ENCODE measurements at regions not wholly inside any gene's neighbourhood (a gene's known extent, or its start where the extent isn't known, plus 50 kb on each side); places are given as distances from the start of the nearest gene placed in this dataset.

DNA sequence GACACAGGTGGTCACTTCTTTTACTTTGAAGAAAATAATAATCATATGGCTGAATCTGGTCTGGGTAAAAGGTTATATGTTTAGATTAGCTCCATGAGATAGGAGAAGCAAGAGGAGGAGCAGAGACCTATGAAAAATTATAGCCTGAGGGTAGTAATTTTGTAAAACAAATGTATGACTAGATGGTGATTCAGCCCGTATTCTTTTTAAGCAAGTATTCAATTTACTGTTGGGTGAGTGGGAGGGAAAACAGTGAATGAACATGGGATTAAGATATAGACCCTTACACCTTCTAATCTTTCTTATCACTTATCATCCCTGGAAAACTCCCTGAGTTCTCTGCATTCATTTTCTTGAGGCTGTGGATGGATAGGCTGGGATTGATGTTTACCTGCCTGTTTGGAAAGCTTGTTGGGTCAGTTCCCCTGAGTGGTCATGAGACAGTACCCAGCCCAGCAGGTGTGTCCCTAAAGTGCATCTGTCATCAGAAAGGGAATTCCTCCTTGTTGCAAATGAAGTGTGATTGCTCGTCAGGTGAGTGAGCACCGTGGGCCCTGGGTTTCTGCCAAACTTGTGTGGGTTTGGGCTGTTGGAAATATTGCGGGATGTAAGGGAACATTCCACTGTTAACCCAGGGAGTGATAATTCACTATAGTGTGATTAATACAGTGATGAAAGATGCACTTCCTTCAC, 101.2 kb upstream of the GDNF start:
- no peak for TF ChIP-seq POLR2A (IDR thresholded peaks at IDR 0.05; ENCODE audit: low read depth)
- TF ChIP-seq EP300 (IDR thresholded peaks at IDR 0.05), result no peak
- no peak for TF ChIP-seq POLR2AphosphoS5 (IDR thresholded peaks at IDR 0.05)
- TF ChIP-seq, protein P1, sequence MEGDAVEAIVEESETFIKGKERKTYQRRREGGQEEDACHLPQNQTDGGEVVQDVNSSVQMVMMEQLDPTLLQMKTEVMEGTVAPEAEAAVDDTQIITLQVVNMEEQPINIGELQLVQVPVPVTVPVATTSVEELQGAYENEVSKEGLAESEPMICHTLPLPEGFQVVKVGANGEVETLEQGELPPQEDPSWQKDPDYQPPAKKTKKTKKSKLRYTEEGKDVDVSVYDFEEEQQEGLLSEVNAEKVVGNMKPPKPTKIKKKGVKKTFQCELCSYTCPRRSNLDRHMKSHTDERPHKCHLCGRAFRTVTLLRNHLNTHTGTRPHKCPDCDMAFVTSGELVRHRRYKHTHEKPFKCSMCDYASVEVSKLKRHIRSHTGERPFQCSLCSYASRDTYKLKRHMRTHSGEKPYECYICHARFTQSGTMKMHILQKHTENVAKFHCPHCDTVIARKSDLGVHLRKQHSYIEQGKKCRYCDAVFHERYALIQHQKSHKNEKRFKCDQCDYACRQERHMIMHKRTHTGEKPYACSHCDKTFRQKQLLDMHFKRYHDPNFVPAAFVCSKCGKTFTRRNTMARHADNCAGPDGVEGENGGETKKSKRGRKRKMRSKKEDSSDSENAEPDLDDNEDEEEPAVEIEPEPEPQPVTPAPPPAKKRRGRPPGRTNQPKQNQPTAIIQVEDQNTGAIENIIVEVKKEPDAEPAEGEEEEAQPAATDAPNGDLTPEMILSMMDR (IDR thresholded peaks at IDR 0.05), result no peak
- peak; percentile 24 for DNase-seq (ENCODE audit: extremely low spot score)
- Histone ChIP-seq H3K9me3 (peaks cover 0 to 12% (median 3%) of the 10 kb centered on the region in 4 donors), H3K27ac (replicated peaks in 1 of 4) (no peak overlapping the region), H3K36me3 (no peaks in the 10 kb centered on the region), H3K4me3 (no peak overlapping the region), H3K4me1 (no peaks in the 10 kb centered on the region), H3K27me3 (no peaks in the 10 kb centered on the region)
- intact Hi-C loops (cut with DNase I), result no loop called here
- 80% methylated on average over 4 of the region's 4 CpGs for WGBS

- Histone ChIP-seq H3K36me3 (no peaks in the 10 kb centered on the region), H3K4me3 (no peak overlapping the region), H3K9me3 (peaks cover 0 to 12% (median 3%) of the 10 kb centered on the region in 4 donors), H3K4me1 (no peaks in the 10 kb centered on the region), H3K27me3 (no peaks in the 10 kb centered on the region), H3K27ac (replicated peaks in 1 of 4) (no peak overlapping the region)
- peak; percentile 37 for DNase-seq (ENCODE audit: extremely low spot score)
- intact Hi-C loops (cut with DNase I), result no loop called here
- TF ChIP-seq, protein P1 (IDR thresholded peaks at IDR 0.05), result no peak
- no peak for TF ChIP-seq POLR2AphosphoS5 (IDR thresholded peaks at IDR 0.05)
- TF ChIP-seq EP300 (IDR thresholded peaks at IDR 0.05), result no peak
- TF ChIP-seq POLR2A (IDR thresholded peaks at IDR 0.05; ENCODE audit: low read depth), result no peak
- WGBS, result 97% methylated on average over 2 of the region's 2 CpGs
These were observed 99.0 kb upstream of the GDNF start for GRCh38 chr5:37938861-37939260.

DNA sequence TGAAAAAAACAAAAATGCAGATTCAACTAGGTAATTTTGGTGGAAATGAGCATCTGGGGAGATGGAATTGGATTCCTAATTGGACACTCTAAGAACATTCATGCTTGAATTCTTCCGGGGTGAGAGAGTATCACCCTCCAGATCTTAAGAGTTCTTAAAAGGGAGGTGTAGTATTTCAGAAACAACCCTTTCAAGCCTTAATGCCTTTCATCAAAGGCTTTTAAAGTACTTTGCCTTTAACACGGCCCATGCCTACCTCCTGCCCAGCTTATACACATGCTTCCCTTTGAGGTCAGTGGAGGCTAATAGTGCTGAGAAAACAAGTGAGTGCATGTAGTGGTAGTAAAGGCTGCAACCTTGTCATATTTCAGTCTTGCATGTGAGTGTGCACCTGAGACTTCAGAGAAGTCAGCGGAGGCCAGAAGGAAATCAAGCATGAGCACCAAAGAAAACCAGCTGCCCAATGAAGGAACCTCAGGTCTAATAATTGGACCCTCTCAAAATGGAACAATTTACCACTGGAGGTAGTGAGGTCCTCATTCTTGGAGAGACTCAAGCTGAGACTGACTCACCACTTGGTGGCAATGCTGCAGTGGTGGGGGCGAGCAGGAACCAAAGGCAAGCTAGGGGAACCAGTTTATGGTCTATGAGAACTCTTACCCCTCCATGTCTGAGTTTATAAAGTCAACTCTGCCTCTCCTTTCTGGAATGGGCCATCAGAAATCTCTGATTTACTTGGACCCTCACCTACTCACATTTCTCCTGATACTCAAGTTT, 98.4 kb upstream of the GDNF start:
- WGBS, result 84% methylated on average over 4 of the region's 4 CpGs
- no peaks in the 10 kb centered on the region for H3K27me3 ChIP-seq
- no peak for DNase-seq (ENCODE audit: extremely low spot score)
- intact Hi-C loops (cut with DNase I), result no loop called here
- TF ChIP-seq EP300 (IDR thresholded peaks at IDR 0.05), result no peak
- TF ChIP-seq POLR2AphosphoS5 (IDR thresholded peaks at IDR 0.05), result no peak
- no peak for TF ChIP-seq POLR2A (IDR thresholded peaks at IDR 0.05; ENCODE audit: low read depth)
- TF ChIP-seq, protein P1 (IDR thresholded peaks at IDR 0.05), result no peak
- H3K27ac ChIP-seq (replicated peaks in 1 of 4), result no peak overlapping the region
- H3K4me3 ChIP-seq, result no peak overlapping the region
- peaks cover 0 to 12% (median 3%) of the 10 kb centered on the region in 4 donors for H3K9me3 ChIP-seq
- no peaks in the 10 kb centered on the region for H3K36me3 ChIP-seq
- no peaks in the 10 kb centered on the region for H3K4me1 ChIP-seq

DNA sequence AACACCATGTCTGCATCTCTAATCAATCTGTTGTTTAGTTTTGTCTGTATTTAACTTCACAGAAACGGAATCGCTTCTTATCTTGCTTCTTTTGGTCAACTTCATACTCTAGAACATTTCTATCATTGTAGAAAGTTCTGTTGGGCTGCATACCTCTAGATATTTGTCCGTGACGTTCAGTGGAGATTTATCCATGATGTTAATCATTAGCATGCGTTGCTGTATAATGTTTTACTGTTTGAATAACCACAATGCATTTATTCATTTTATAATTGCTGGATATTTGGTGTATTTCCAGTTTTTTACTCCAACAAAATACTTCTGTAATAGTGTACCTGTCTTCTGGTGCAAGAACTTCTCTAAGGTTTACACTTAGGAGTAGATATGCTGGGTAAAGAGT, 96.2 kb upstream of the GDNF start:
- Histone ChIP-seq H3K9me3 (peaks cover 0 to 12% (median 3%) of the 10 kb centered on the region in 4 donors), H3K27me3 (no peaks in the 10 kb centered on the region), H3K4me3 (no peak overlapping the region), H3K36me3 (no peaks in the 10 kb centered on the region), H3K4me1 (no peaks in the 10 kb centered on the region), H3K27ac (replicated peaks in 1 of 4) (no peak overlapping the region)
- intact Hi-C loops (cut with DNase I), result no loop called here
- DNase-seq (ENCODE audit: extremely low spot score), result no peak
- 90% methylated on average over 5 of the region's 5 CpGs for WGBS
- no peak for TF ChIP-seq POLR2AphosphoS5 (IDR thresholded peaks at IDR 0.05)

DNA sequence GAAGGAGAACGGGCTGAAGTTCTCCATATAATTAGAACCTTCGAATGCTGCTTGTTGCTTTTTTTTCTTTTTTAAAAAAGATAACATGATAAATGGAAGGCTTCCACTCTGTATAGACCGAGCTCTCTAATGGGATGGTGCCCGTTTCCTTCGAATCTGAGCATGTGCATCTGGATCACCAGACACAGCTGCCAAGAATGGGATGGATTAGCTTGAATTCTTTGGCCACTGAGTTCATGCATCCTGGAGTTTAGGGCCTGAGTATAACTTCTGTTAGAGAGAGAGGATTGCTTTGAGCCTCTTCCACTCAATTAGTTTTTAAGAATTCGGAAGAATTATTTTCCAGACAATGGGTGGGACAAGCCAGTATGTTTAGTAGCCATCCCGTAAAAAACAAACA, 93.7 kb upstream of the GDNF start:
- Histone ChIP-seq H3K9me3 (peaks cover 0 to 12% (median 3%) of the 10 kb centered on the region in 4 donors), H3K27ac (replicated peaks in 1 of 4) (no peak overlapping the region), H3K27me3 (no peaks in the 10 kb centered on the region), H3K4me3 (no peak overlapping the region), H3K4me1 (no peaks in the 10 kb centered on the region), H3K36me3 (no peaks in the 10 kb centered on the region)
- DNase-seq (ENCODE audit: extremely low spot score), result no peak
- intact Hi-C loops (cut with DNase I), result no loop called here
- WGBS, result 70% methylated on average over 7 of the region's 7 CpGs
- no peak for TF ChIP-seq POLR2AphosphoS5 (IDR thresholded peaks at IDR 0.05)
- TF ChIP-seq, protein P1 (IDR thresholded peaks at IDR 0.05), result no peak
- no peak for TF ChIP-seq EP300 (IDR thresholded peaks at IDR 0.05)
- TF ChIP-seq POLR2A (IDR thresholded peaks at IDR 0.05; ENCODE audit: low read depth), result no peak
